HG03439 (cell line): ENCODE measurements at regions not wholly inside any gene's neighbourhood (a gene's known extent, or its start where the extent isn't known, plus 50 kb on each side); places are given as distances from the start of the nearest gene placed in this dataset.

Source experiments
- ATAC-seq: cut with Tn5 transposase; IDR thresholded peaks from one replicate; pipeline ENCODE4 v1.9.1; 2021; ENCODE audit warnings: mild to moderate bottlenecking, moderate library complexity; ENCODE audit not compliant: unreplicated experiment

- no peak for ATAC-seq
Measured at GRCh38 chr2:120473522-120474271, 127.8 kb downstream of the INHBB start.

- no peak for ATAC-seq
Measured at GRCh38 chr2:120474486-120474885, 128.6 kb downstream of the INHBB start.

GRCh38 chr2:120476141-120476540, 130.2 kb downstream of the INHBB start:
- no peak for ATAC-seq

- no peak for ATAC-seq
Measured at GRCh38 chr2:120477198-120477597, 131.3 kb downstream of the INHBB start.

- ATAC-seq, result no peak
Measured at GRCh38 chr2:120477831-120478481, 132.0 kb downstream of the INHBB start.

GRCh38 chr2:120480346-120480902, 134.5 kb downstream of the INHBB start:
- no peak for ATAC-seq

GRCh38 chr2:120480903-120481445, 135.0 kb downstream of the INHBB start:
- ATAC-seq, result no peak

GRCh38 chr2:120481446-120482194, 135.7 kb downstream of the INHBB start:
- ATAC-seq, result no peak

- ATAC-seq, result no peak
Measured at GRCh38 chr2:120482334-120482733, 136.4 kb downstream of the INHBB start.

- no peak for ATAC-seq
Measured at GRCh38 chr2:120483355-120483754, 137.4 kb downstream of the INHBB start.

- ATAC-seq, result no peak
Measured at GRCh38 chr2:120485096-120485495, 139.2 kb downstream of the INHBB start.

- no peak for ATAC-seq
Measured at GRCh38 chr2:120486441-120486840, 140.5 kb downstream of the INHBB start.

GRCh38 chr2:120486946-120487345, 141.0 kb downstream of the INHBB start:
- no peak for ATAC-seq

GRCh38 chr2:120488531-120488930, 142.6 kb downstream of the INHBB start:
- no peak for ATAC-seq

- no peak for ATAC-seq
Measured at GRCh38 chr2:120489023-120489422, 143.1 kb downstream of the INHBB start.

GRCh38 chr2:120490091-120490798, 144.3 kb downstream of the INHBB start:
- no peak for ATAC-seq

GRCh38 chr2:120491111-120491625, 145.2 kb downstream of the INHBB start:
- ATAC-seq, result no peak

GRCh38 chr2:120493231-120493630, 147.3 kb downstream of the INHBB start:
- ATAC-seq, result no peak

GRCh38 chr2:120494446-120494845, 148.5 kb downstream of the INHBB start:
- no peak for ATAC-seq

GRCh38 chr2:120495586-120495985, 149.7 kb downstream of the INHBB start:
- ATAC-seq, result no peak
